ENCODE measurements at regions not wholly inside any gene's neighbourhood (a gene's known extent, or its start where the extent isn't known, plus 50 kb on each side); places are given as distances from the start of the nearest gene placed in this dataset.

GRCh38 chr7:69115788-69116187 lies 482.5 kb upstream of the AUTS2 start:
- H3K14ac ChIP-seq (replicated peaks; ENCODE audit: low read depth, low read length): no peak overlapping the region
- no CpG with 5 or more reads among the region's 3 CpGs for WGBS, 2 experiments (ENCODE audit: extremely low coverage in 2 of 2, insufficient read length in 1 of 2)
- H4K5ac ChIP-seq (ENCODE audit: low read depth, low read length): no peak overlapping the region
- H4K20me1 ChIP-seq (ENCODE audit: insufficient read depth, low read length): no peaks in the 10 kb centered on the region
- no peak overlapping the region for H3K23ac ChIP-seq (ENCODE audit: low read depth, low read length)
- intact Hi-C loops (cut with micrococcal nuclease) (no loop called here), in situ Hi-C loops (cut with MboI; ENCODE audit: low sequenced_read_pairs) (no loop called here), dilution Hi-C loops (cut with HindIII; ENCODE audit: low sequenced_read_pairs, unreplicated experiment) (no loop called here)
- H2BK5ac ChIP-seq (ENCODE audit: low read depth, low read length, poor library complexity, severe bottlenecking): no peak overlapping the region
- no peak overlapping the region for H3K4me3 ChIP-seq (ENCODE audit: insufficient read depth, low read depth, low read length)
- DNase-seq (no peak), ATAC-seq (ENCODE audit: low read depth) (no peak)
- H3K9me3 ChIP-seq (ENCODE audit: control insufficient read depth, insufficient read depth, low read length): peaks cover 13% of the 10 kb centered on the region
- TF ChIP-seq NFE2L2 (IDR thresholded peaks at IDR 0.05; ENCODE audit: low read depth, low read length) (no peak), RFX5 (IDR thresholded peaks at IDR 0.05; ENCODE audit: low read depth, low read length) (no peak), SMC3 (IDR thresholded peaks at IDR 0.05; ENCODE audit: low read depth, low read length) (no peak), MAFK (IDR thresholded peaks at IDR 0.05; ENCODE audit: low read depth, low read length) (no peak), FOS (IDR thresholded peaks at IDR 0.05; ENCODE audit: low read depth, low read length) (no peak), CEBPB (IDR thresholded peaks at IDR 0.05; ENCODE audit: low read depth, low read length) (no peak), POLR2A (IDR thresholded peaks at IDR 0.05; ENCODE audit: low read depth, low read length) (no peak), MAZ (IDR thresholded peaks at IDR 0.05; ENCODE audit: borderline replicate concordance, low read depth, low read length) (no peak), BHLHE40 (IDR thresholded peaks at IDR 0.05; ENCODE audit: low read depth, low read length) (no peak)
- TF ChIP-seq, protein P1, sequence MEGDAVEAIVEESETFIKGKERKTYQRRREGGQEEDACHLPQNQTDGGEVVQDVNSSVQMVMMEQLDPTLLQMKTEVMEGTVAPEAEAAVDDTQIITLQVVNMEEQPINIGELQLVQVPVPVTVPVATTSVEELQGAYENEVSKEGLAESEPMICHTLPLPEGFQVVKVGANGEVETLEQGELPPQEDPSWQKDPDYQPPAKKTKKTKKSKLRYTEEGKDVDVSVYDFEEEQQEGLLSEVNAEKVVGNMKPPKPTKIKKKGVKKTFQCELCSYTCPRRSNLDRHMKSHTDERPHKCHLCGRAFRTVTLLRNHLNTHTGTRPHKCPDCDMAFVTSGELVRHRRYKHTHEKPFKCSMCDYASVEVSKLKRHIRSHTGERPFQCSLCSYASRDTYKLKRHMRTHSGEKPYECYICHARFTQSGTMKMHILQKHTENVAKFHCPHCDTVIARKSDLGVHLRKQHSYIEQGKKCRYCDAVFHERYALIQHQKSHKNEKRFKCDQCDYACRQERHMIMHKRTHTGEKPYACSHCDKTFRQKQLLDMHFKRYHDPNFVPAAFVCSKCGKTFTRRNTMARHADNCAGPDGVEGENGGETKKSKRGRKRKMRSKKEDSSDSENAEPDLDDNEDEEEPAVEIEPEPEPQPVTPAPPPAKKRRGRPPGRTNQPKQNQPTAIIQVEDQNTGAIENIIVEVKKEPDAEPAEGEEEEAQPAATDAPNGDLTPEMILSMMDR (conservative IDR thresholded peaks at IDR 0.05; ENCODE audit: low read depth, low read length): no peak
- TF ChIP-seq, protein P2, sequence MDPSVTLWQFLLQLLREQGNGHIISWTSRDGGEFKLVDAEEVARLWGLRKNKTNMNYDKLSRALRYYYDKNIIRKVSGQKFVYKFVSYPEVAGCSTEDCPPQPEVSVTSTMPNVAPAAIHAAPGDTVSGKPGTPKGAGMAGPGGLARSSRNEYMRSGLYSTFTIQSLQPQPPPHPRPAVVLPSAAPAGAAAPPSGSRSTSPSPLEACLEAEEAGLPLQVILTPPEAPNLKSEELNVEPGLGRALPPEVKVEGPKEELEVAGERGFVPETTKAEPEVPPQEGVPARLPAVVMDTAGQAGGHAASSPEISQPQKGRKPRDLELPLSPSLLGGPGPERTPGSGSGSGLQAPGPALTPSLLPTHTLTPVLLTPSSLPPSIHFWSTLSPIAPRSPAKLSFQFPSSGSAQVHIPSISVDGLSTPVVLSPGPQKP (IDR thresholded peaks at IDR 0.05; ENCODE audit: borderline replicate concordance, low read depth, low read length): no peak
- H3K4me1 ChIP-seq (ENCODE audit: control insufficient read depth, insufficient read depth, low read length): no peaks in the 10 kb centered on the region
- no peak overlapping the region for H2AK9ac ChIP-seq (replicated peaks; ENCODE audit: low read depth, low read length, poor library complexity)
- POLR2A ChIA-PET (ENCODE audit: unreplicated experiment): no interaction called here
- H3K4ac ChIP-seq (ENCODE audit: low read depth, low read length): no peak overlapping the region
- H2AK5ac ChIP-seq (ENCODE audit: low read depth, low read length): no peak overlapping the region
- H3K18ac ChIP-seq (ENCODE audit: low read depth, low read length): no peak overlapping the region
- H2BK15ac ChIP-seq (ENCODE audit: low read depth, low read length): no peak overlapping the region
- CTCF ChIA-PET: no interaction called here
- no peak overlapping the region for H4K8ac ChIP-seq (ENCODE audit: low read depth in 2 of 2, low read length in 2 of 2)
- H4K91ac ChIP-seq (ENCODE audit: insufficient read depth, low read depth, low read length): no peak overlapping the region
- no peaks in the 10 kb centered on the region for H3K9me1 ChIP-seq (ENCODE audit: insufficient read depth, low read length)
- no peaks in the 10 kb centered on the region for H3K36me3 ChIP-seq (ENCODE audit: control insufficient read depth, insufficient read depth, low read length)
- no peaks in the 10 kb centered on the region for H3K79me1 ChIP-seq (ENCODE audit: low read depth in 1 of 2, low read length in 2 of 2)
- H3K9ac ChIP-seq (ENCODE audit: low read depth, low read length): no peak overlapping the region
- no peak overlapping the region for H2BK20ac ChIP-seq (ENCODE audit: low read depth, low read length)
- H3K27ac ChIP-seq (ENCODE audit: insufficient read depth, low read length): no peak overlapping the region
- H3K4me2 ChIP-seq (ENCODE audit: low read depth, low read length): no peak overlapping the region
- H2BK120ac ChIP-seq (ENCODE audit: low read depth, low read length): no peak overlapping the region
- BruUV-seq (replicated peaks): no TSS peak
- no peaks in the 10 kb centered on the region for H3K27me3 ChIP-seq (ENCODE audit: control insufficient read depth, insufficient read depth, low read length)
- H3K56ac ChIP-seq (ENCODE audit: extremely low read depth, insufficient read depth, low read length): no peak overlapping the region
- H2AFZ ChIP-seq (replicated peaks; ENCODE audit: low read length, poor library complexity): no peak overlapping the region

All from IMR-90 (cell line).